ENCODE measurements at regions not wholly inside any gene's neighbourhood (a gene's known extent, or its start where the extent isn't known, plus 50 kb on each side); places are given as distances from the start of the nearest gene placed in this dataset.

- Histone ChIP-seq H3K27ac (ENCODE audit: low read depth, low read length, poor library complexity, severe bottlenecking) (no peak overlapping the region), H2AFZ (ENCODE audit: low read length) (no peak overlapping the region), H3K36me3 (ENCODE audit: insufficient read depth, low read length) (no peaks in the 10 kb centered on the region), H3K9me2 (ENCODE audit: low read depth, low read length) (no peaks in the 10 kb centered on the region), H3K4me3 (ENCODE audit: low read depth, low read length, poor library complexity, severe bottlenecking) (no peak overlapping the region), H3K4me2 (ENCODE audit: low read length) (no peak overlapping the region), H4K20me1 (ENCODE audit: insufficient read depth, low read length) (no peaks in the 10 kb centered on the region), H3K4me1 (ENCODE audit: insufficient read depth, low read length, severe bottlenecking) (peaks cover 9% of the 10 kb centered on the region), H3K27me3 (ENCODE audit: insufficient read depth, low read length) (no peaks in the 10 kb centered on the region), H3F3A (ENCODE audit: insufficient read depth, low read length) (no peaks in the 10 kb centered on the region), H3K9ac (ENCODE audit: low read length) (no peak overlapping the region), H3K79me2 (ENCODE audit: insufficient read depth, low read length) (no peaks in the 10 kb centered on the region), H3K9me3 (ENCODE audit: low read length) (no peaks in the 10 kb centered on the region)
- TF ChIP-seq CTCF (IDR thresholded peaks at IDR 0.05; ENCODE audit: low read length) = no peak
- no peak for TF ChIP-seq EZH2 (IDR thresholded peaks at IDR 0.05; ENCODE audit: borderline replicate concordance, low read length)
Measured at GRCh38 chr4:185870366-185870765, 58.4 kb upstream of the SORBS2 start.

GRCh38 chr4:185872747-185873380 lies 60.9 kb upstream of the SORBS2 start:
- peaks cover 6% of the 10 kb centered on the region for H3K4me1 ChIP-seq (ENCODE audit: insufficient read depth, low read length, severe bottlenecking)
- H3F3A ChIP-seq (ENCODE audit: insufficient read depth, low read length) = no peaks in the 10 kb centered on the region
- no peak overlapping the region for H3K27ac ChIP-seq (ENCODE audit: low read depth, low read length, poor library complexity, severe bottlenecking)
- H3K27me3 ChIP-seq (ENCODE audit: insufficient read depth, low read length) = no peaks in the 10 kb centered on the region
- H4K20me1 ChIP-seq (ENCODE audit: insufficient read depth, low read length) = no peaks in the 10 kb centered on the region
- no peak overlapping the region for H3K4me3 ChIP-seq (ENCODE audit: low read depth, low read length, poor library complexity, severe bottlenecking)
- no peaks in the 10 kb centered on the region for H3K9me3 ChIP-seq (ENCODE audit: low read length)
- no peaks in the 10 kb centered on the region for H3K36me3 ChIP-seq (ENCODE audit: insufficient read depth, low read length)
- H3K9ac ChIP-seq (ENCODE audit: low read length) = no peak overlapping the region
- no peak overlapping the region for H3K4me2 ChIP-seq (ENCODE audit: low read length)
- H3K9me2 ChIP-seq (ENCODE audit: low read depth, low read length) = no peaks in the 10 kb centered on the region
- TF ChIP-seq EZH2 (IDR thresholded peaks at IDR 0.05; ENCODE audit: borderline replicate concordance, low read length) (no peak), CTCF (IDR thresholded peaks at IDR 0.05; ENCODE audit: low read length) (no peak)
- H3K79me2 ChIP-seq (ENCODE audit: insufficient read depth, low read length) = no peaks in the 10 kb centered on the region
- no peak overlapping the region for H2AFZ ChIP-seq (ENCODE audit: low read length)

- Histone ChIP-seq H2AFZ (ENCODE audit: low read length) (no peak overlapping the region), H3K79me2 (ENCODE audit: insufficient read depth, low read length) (no peaks in the 10 kb centered on the region), H4K20me1 (ENCODE audit: insufficient read depth, low read length) (no peaks in the 10 kb centered on the region), H3K9ac (ENCODE audit: low read length) (no peak overlapping the region), H3F3A (ENCODE audit: insufficient read depth, low read length) (no peaks in the 10 kb centered on the region), H3K4me3 (ENCODE audit: low read depth, low read length, poor library complexity, severe bottlenecking) (no peak overlapping the region), H3K27me3 (ENCODE audit: insufficient read depth, low read length) (no peaks in the 10 kb centered on the region), H3K9me3 (ENCODE audit: low read length) (no peaks in the 10 kb centered on the region), H3K4me2 (ENCODE audit: low read length) (no peak overlapping the region), H3K4me1 (ENCODE audit: insufficient read depth, low read length, severe bottlenecking) (peaks cover 8% of the 10 kb centered on the region), H3K9me2 (ENCODE audit: low read depth, low read length) (no peaks in the 10 kb centered on the region), H3K36me3 (ENCODE audit: insufficient read depth, low read length) (no peaks in the 10 kb centered on the region), H3K27ac (ENCODE audit: low read depth, low read length, poor library complexity, severe bottlenecking) (no peak overlapping the region)
- TF ChIP-seq CTCF (IDR thresholded peaks at IDR 0.05; ENCODE audit: low read length) (no peak), EZH2 (IDR thresholded peaks at IDR 0.05; ENCODE audit: borderline replicate concordance, low read length) (no peak)
Measured at GRCh38 chr4:185874516-185875230, 62.7 kb upstream of the SORBS2 start.

All from OCI-LY1 (cell line).